Calu3 (cell line): ENCODE measurements at regions not wholly inside any gene's neighbourhood (a gene's known extent, or its start where the extent isn't known, plus 50 kb on each side); places are given as distances from the start of the nearest gene placed in this dataset.

ENCODE experiments used
- BruUV-seq: library from RNA; stranded (reverse); fragments of 400-500 nt; replicated peaks from 2 replicates; lab custom pipeline; 2021; lab: Mats Ljungman, UMichigan
- CTCF ChIA-PET: fragments of 300-600 bp; sonication (Branson Sonifier 250); formaldehyde crosslinking; loops from one replicate; lab custom pipeline; 2022; ENCODE audit warnings: antibody characterized with exemption; lab: Charles Lee
- DNase-seq: peaks from one replicate; pipeline ENCODE4 v3.0.0; 2022
- H3K27ac Mint-ChIP-seq: one replicate; pipeline ENCODE4 v1.8.0; 2022; ENCODE audit warnings: mixed read lengths; ENCODE audit not compliant: unreplicated experiment
- H3K27me3 Mint-ChIP-seq: one replicate; pipeline ENCODE4 v1.8.0; 2022; ENCODE audit warnings: mixed read lengths; ENCODE audit not compliant: unreplicated experiment
- H3K36me3 Mint-ChIP-seq: one replicate; pipeline ENCODE4 v1.8.0; 2022; ENCODE audit warnings: mild to moderate bottlenecking, moderate library complexity, mixed read lengths; ENCODE audit not compliant: insufficient read depth, unreplicated experiment
- H3K4me1 Mint-ChIP-seq: one replicate; pipeline ENCODE4 v1.8.0; 2022; ENCODE audit warnings: mild to moderate bottlenecking, low read depth, mixed read lengths; ENCODE audit not compliant: unreplicated experiment
- H3K4me3 Mint-ChIP-seq: one replicate; pipeline ENCODE4 v1.8.0; 2022; ENCODE audit warnings: mild to moderate bottlenecking, low read depth, moderate library complexity, mixed read lengths; ENCODE audit not compliant: unreplicated experiment
- H3K9me3 Mint-ChIP-seq: one replicate; pipeline ENCODE4 v1.8.0; 2022; ENCODE audit warnings: low read depth, mixed read lengths; ENCODE audit not compliant: unreplicated experiment
- CTCF ChIP-seq: fragments of 200-600 bp; IDR thresholded peaks from one replicate; pipeline ENCODE4 v1.8.0; 2022; ENCODE audit warnings: antibody characterized with exemption; ENCODE audit not compliant: unreplicated experiment
- intact Hi-C: fragments of 100-400 bp; cut with micrococcal nuclease; formaldehyde crosslinking; loops from one replicate; pipeline ENCODE4 v1.10.0; 2022; ENCODE audit not compliant: unreplicated experiment

GRCh38 chr12:68530299-68530698, 80.4 kb upstream of the RAP1B start:
- CTCF ChIA-PET = interaction anchor here (0.6 kb wide), 1 partner anchor 151 kb away, joined by 5 read pairs; no protein-coding TSS in a partner anchor
- no peaks in the 10 kb centered on the region for H3K9me3 Mint-ChIP-seq
- BruUV-seq = no TSS peak

GRCh38 chr12:68530965-68531364, 79.7 kb upstream of the RAP1B start:
- H3K27me3 Mint-ChIP-seq = no peaks in the 10 kb centered on the region
- no TSS peak for BruUV-seq
- H3K4me3 Mint-ChIP-seq = no peak overlapping the region
- CTCF ChIA-PET = interaction anchor here (0.6 kb wide), 1 partner anchor 150 kb away, joined by 5 read pairs; no protein-coding TSS in a partner anchor
- no peaks in the 10 kb centered on the region for H3K4me1 Mint-ChIP-seq
- H3K27ac Mint-ChIP-seq = no peak overlapping the region
- no peak for TF ChIP-seq CTCF
- intact Hi-C loops = no loop called here
- H3K36me3 Mint-ChIP-seq = no peaks in the 10 kb centered on the region
- H3K9me3 Mint-ChIP-seq = no peaks in the 10 kb centered on the region
- no peak for DNase-seq

More at GRCh38 chr12:68530299-68530698, 80.4 kb upstream of the RAP1B start:
- no peak overlapping the region for H3K27ac Mint-ChIP-seq
- no peak for TF ChIP-seq CTCF
- H3K4me1 Mint-ChIP-seq = no peaks in the 10 kb centered on the region
- no peaks in the 10 kb centered on the region for H3K36me3 Mint-ChIP-seq
- intact Hi-C loops = no loop called here
- H3K27me3 Mint-ChIP-seq = no peaks in the 10 kb centered on the region
- H3K4me3 Mint-ChIP-seq = no peak overlapping the region
- DNase-seq = no peak

- no peaks in the 10 kb centered on the region for H3K27me3 Mint-ChIP-seq
- H3K4me3 Mint-ChIP-seq = no peak overlapping the region
These were observed 78.4 kb upstream of the RAP1B start for GRCh38 chr12:68532204-68532886.

GRCh38 chr12:68532887-68533248, 77.8 kb upstream of the RAP1B start:
- Mint-ChIP-seq H3K9me3 (no peaks in the 10 kb centered on the region), H3K36me3 (no peaks in the 10 kb centered on the region), H3K27ac (no peak overlapping the region), H3K4me1 (no peaks in the 10 kb centered on the region), H3K27me3 (no peaks in the 10 kb centered on the region), H3K4me3 (no peak overlapping the region)
- DNase-seq = no peak
- no TSS peak for BruUV-seq
- CTCF ChIA-PET = interaction anchor here (0.9 kb wide), 1 partner anchor 151 kb away, joined by 5 read pairs; no protein-coding TSS in a partner anchor
- TF ChIP-seq CTCF = no peak
- intact Hi-C loops = no loop called here

More at GRCh38 chr12:68532204-68532886, 78.4 kb upstream of the RAP1B start:
- H3K9me3 Mint-ChIP-seq = no peaks in the 10 kb centered on the region
- no peak overlapping the region for H3K27ac Mint-ChIP-seq
- no peaks in the 10 kb centered on the region for H3K4me1 Mint-ChIP-seq
- CTCF ChIA-PET = interaction anchor here (0.6 to 0.9 kb wide), 3 partner anchors 67 to 150 kb away, joined by 3 to 5 read pairs (median 5); no protein-coding TSS in a partner anchor
- TF ChIP-seq CTCF = no peak
- H3K36me3 Mint-ChIP-seq = no peaks in the 10 kb centered on the region
- no peak for DNase-seq
- intact Hi-C loops = no loop called here
- BruUV-seq = no TSS peak
